B cell (primary cell): ENCODE measurements at regions not wholly inside any gene's neighbourhood (a gene's known extent, or its start where the extent isn't known, plus 50 kb on each side); places are given as distances from the start of the nearest gene placed in this dataset.

Source experiments
- ATAC-seq: fragments of 200-7000 bp; cut with Tn5 transposase; one replicate; pipeline ENCODE4 v1.10.0; 2021; ENCODE audit warnings: low read depth, mild to moderate bottlenecking, moderate number of reproducible peaks, moderate library complexity
- CTCF ChIA-PET: fragments of 350-600 bp; sonication (Branson Sonifier 250); formaldehyde crosslinking; loops from one replicate; lab custom pipeline; 2021; ENCODE audit warnings: antibody characterized with exemption, inconsistent platforms; lab: Charles Lee
- POLR2A ChIA-PET: fragments of 350-600 bp; sonication (Branson Sonifier 250); formaldehyde crosslinking; loops from one replicate; lab custom pipeline; 2021; ENCODE audit warnings: antibody characterized with exemption; lab: Charles Lee
- DNase-seq: peaks from one replicate; pipeline ENCODE4 v3.0.0; 2013
- H2AFZ ChIP-seq: 2 replicates; pipeline ENCODE4 v1.6.1; 2012; ENCODE audit warnings: mild to moderate bottlenecking, low read depth, low read length; ENCODE audit not compliant: insufficient read depth, poor library complexity, severe bottlenecking
- H3K27ac ChIP-seq, 2 donors: 1 replicate in 1 of 2; 2 replicates in 1 of 2; pipeline ENCODE4 v1.5.1; 2012 to 2013; ENCODE audit warnings: low read length in 2 of 2, mild to moderate bottlenecking in 2 of 2, moderate library complexity in 1 of 2
- H3K27me3 ChIP-seq, 4 experiments: fragments of 200-600 bp in 1 of 4; sonication (generic) in 1 of 4; replicated peaks in 1 of 4; 1 replicate in 2 of 4; 2 replicates in 2 of 4; pipeline versions ENCODE4 v1.6.1 to v1.7.0; 2013 to 2016; ENCODE audit warnings: low read length in 3 of 4, mild to moderate bottlenecking in 2 of 4, mixed read lengths in 1 of 4, moderate library complexity in 1 of 4; ENCODE audit not compliant: insufficient read depth in 4 of 4, control insufficient read depth in 3 of 4; ENCODE audit errors: control extremely low read depth in 1 of 4
- H3K36me3 ChIP-seq, 2 experiments: replicated peaks in 1 of 2; 1 replicate in 1 of 2; 2 replicates in 1 of 2; pipeline versions ENCODE4 v1.6.1 to v1.7.1; 2013; ENCODE audit warnings: low read length in 1 of 2; ENCODE audit not compliant: insufficient read depth in 2 of 2, control insufficient read depth in 1 of 2; ENCODE audit errors: control extremely low read depth in 1 of 2, extremely low read depth in 1 of 2
- H3K4me1 ChIP-seq, 2 donors: fragments of 200-600 bp in 1 of 2; sonication (generic) in 1 of 2; 1 replicate in 1 of 2; 2 replicates in 1 of 2; pipeline versions ENCODE4 v1.5.1 to v1.6.1; 2013 to 2017; ENCODE audit warnings: low read length in 2 of 2; ENCODE audit not compliant: control insufficient read depth in 2 of 2, insufficient read depth in 2 of 2
- H3K4me2 ChIP-seq: replicated peaks from 2 replicates; pipeline ENCODE3; 2012; ENCODE audit warnings: mild to moderate bottlenecking, low read depth, low read length; ENCODE audit not compliant: poor library complexity, severe bottlenecking
- H3K4me3 ChIP-seq, 5 experiments: fragments of 200-600 bp in 1 of 5; sonication (generic) in 1 of 5; 1 replicate in 3 of 5; 2 replicates in 2 of 5; pipeline versions ENCODE4 v1.5.1 to v1.7.0; 2011 to 2016; ENCODE audit warnings: low read length in 4 of 5, mild to moderate bottlenecking in 4 of 5, low read depth in 2 of 5, control low read depth in 1 of 5, moderate library complexity in 1 of 5; ENCODE audit not compliant: insufficient read depth in 1 of 5; ENCODE audit errors: control extremely low read depth in 1 of 5, extremely low read depth in 1 of 5
- H3K79me2 ChIP-seq: fragments of 200-600 bp; sonication (generic); one replicate; pipeline ENCODE4 v1.6.0; 2016; ENCODE audit warnings: low read length; ENCODE audit not compliant: control insufficient read depth, insufficient read depth
- H3K9ac ChIP-seq: fragments of 200-600 bp; sonication (generic); 2 replicates; pipeline ENCODE4 v1.6.1; 2017; ENCODE audit warnings: mild to moderate bottlenecking, low read length, moderate library complexity
- H3K9me3 ChIP-seq, 3 donors: one replicate each; pipeline versions ENCODE4 v1.6.1 to v1.7.1; 2013; ENCODE audit warnings: low read length in 2 of 3; ENCODE audit not compliant: control insufficient read depth in 2 of 3, insufficient read depth in 1 of 3; ENCODE audit errors: control extremely low read depth in 1 of 3
- H4K20me1 ChIP-seq: 2 replicates; pipeline ENCODE4 v1.6.0; 2012; ENCODE audit warnings: mild to moderate bottlenecking, low read length; ENCODE audit not compliant: insufficient read depth, control insufficient read depth, poor library complexity, severe bottlenecking
- H3K27ac Mint-ChIP-seq: one replicate; pipeline ENCODE4 v1.8.0; 2021; ENCODE audit warnings: mixed read lengths
- H3K27me3 Mint-ChIP-seq: one replicate; pipeline ENCODE4 v1.8.0; 2021; ENCODE audit warnings: mixed read lengths
- H3K4me1 Mint-ChIP-seq: one replicate; pipeline ENCODE4 v1.8.0; 2021; ENCODE audit warnings: mixed read lengths
- H3K4me3 Mint-ChIP-seq: one replicate; pipeline ENCODE4 v1.8.0; 2021; ENCODE audit warnings: mixed read lengths
- H3K9me3 Mint-ChIP-seq: one replicate; pipeline ENCODE4 v1.8.0; 2022; ENCODE audit warnings: mixed read lengths; ENCODE audit not compliant: insufficient read depth
- EZH2 ChIP-seq: IDR thresholded peaks from 2 replicates; pipeline ENCODE4 v1.6.1; 2012; ENCODE audit warnings: borderline replicate concordance, low read depth, mild to moderate bottlenecking, moderate library complexity, low read length; ENCODE audit not compliant: insufficient read depth, poor library complexity, severe bottlenecking
- WGBS: methylation state at CpG from one replicate; pipeline ENCODE4 v1.1.5; 2013; ENCODE audit warnings: missing lambda C conversion rate; ENCODE audit not compliant: insufficient coverage; 5-methylcytosine and 5-hydroxymethylcytosine counted together
- intact Hi-C: fragments of 100-400 bp; cut with micrococcal nuclease; formaldehyde crosslinking; loops from one replicate; pipeline ENCODE4 v1.10.0; 2022
- TF ChIP-seq, protein P1 (sequence below): fragments of 200-600 bp; IDR thresholded peaks from one replicate; pipeline ENCODE4 v1.8.0; 2022; ENCODE audit warnings: antibody characterized with exemption, mild to moderate bottlenecking

DNA sequence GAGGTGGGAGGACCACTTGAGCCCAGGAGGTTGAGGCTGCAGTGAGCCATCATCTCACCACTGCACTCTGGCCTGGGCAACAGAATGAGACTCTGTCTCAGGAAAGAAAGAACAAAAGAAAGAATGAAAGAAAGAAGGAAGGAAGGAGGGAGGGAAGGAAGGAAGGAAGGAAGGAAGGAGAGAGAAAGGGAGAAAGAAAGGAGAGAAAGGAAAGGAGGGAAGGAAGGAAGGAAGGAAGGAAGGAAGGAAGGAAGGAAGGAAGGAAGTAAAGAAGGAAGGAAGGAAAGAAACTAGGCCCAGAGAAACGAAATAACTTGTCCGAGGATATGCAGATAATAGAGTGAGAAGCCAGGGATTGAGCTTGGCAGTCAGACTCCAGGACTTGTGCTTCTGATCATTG lies 102.1 kb downstream of the SKIDA1 start:
- TF ChIP-seq EZH2: no peak
- TF ChIP-seq, protein P1, sequence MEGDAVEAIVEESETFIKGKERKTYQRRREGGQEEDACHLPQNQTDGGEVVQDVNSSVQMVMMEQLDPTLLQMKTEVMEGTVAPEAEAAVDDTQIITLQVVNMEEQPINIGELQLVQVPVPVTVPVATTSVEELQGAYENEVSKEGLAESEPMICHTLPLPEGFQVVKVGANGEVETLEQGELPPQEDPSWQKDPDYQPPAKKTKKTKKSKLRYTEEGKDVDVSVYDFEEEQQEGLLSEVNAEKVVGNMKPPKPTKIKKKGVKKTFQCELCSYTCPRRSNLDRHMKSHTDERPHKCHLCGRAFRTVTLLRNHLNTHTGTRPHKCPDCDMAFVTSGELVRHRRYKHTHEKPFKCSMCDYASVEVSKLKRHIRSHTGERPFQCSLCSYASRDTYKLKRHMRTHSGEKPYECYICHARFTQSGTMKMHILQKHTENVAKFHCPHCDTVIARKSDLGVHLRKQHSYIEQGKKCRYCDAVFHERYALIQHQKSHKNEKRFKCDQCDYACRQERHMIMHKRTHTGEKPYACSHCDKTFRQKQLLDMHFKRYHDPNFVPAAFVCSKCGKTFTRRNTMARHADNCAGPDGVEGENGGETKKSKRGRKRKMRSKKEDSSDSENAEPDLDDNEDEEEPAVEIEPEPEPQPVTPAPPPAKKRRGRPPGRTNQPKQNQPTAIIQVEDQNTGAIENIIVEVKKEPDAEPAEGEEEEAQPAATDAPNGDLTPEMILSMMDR: no peak
- H3K4me1 Mint-ChIP-seq: no peaks in the 10 kb centered on the region
- DNase-seq (no peak), ATAC-seq (no peak)
- H3K4me1 ChIP-seq: no peaks in the 10 kb centered on the region
- H3K4me3 ChIP-seq: no peak overlapping the region
- H2AFZ ChIP-seq: no peak overlapping the region
- peaks cover 4% of the 10 kb centered on the region for H3K27me3 Mint-ChIP-seq
- H4K20me1 ChIP-seq: no peaks in the 10 kb centered on the region
- H3K79me2 ChIP-seq: no peaks in the 10 kb centered on the region
- 81% methylated on average over 2 of the region's 2 CpGs for WGBS
- H3K9me3 ChIP-seq: peaks cover 0 to 7% (median 0%) of the 10 kb centered on the region in 3 donors
- H3K27ac ChIP-seq: no peak overlapping the region
- H3K4me3 Mint-ChIP-seq: no peak overlapping the region
- POLR2A ChIA-PET: no interaction called here
- intact Hi-C loops: no loop called here
- no peak overlapping the region for H3K4me2 ChIP-seq
- H3K9ac ChIP-seq: no peak overlapping the region
- no peaks in the 10 kb centered on the region for H3K9me3 Mint-ChIP-seq
- H3K36me3 ChIP-seq: no peaks in the 10 kb centered on the region
- H3K27ac Mint-ChIP-seq: no peak overlapping the region
- no peaks in the 10 kb centered on the region for H3K27me3 ChIP-seq
- CTCF ChIA-PET: no interaction called here

DNA sequence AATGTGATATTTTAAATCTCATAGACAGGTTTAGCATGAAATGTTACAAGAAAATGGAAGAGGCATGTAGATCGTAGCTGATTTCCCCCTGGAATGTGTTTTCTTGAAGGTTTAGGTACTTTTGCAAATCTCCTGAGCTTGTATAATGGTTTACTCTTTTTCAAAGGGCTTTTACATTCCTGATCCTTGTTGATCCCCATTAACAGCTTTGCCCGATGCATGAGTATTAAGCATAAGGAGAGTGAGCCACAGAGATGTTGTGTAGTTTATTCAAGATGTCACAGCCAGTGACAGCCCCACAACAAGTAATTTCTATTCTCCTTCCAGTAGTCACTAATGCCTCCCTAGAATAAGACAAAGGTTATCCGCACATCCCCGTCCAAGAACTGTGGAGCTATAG lies 103.7 kb downstream of the SKIDA1 start:
- Histone ChIP-seq H3K9ac (no peak overlapping the region), H4K20me1 (no peaks in the 10 kb centered on the region), H3K4me1 (no peaks in the 10 kb centered on the region), H3K4me2 (no peak overlapping the region), H3K36me3 (no peaks in the 10 kb centered on the region), H3K9me3 (peaks cover 0 to 4% (median 0%) of the 10 kb centered on the region in 3 donors), H3K4me3 (no peak overlapping the region), H3K79me2 (no peaks in the 10 kb centered on the region), H2AFZ (no peak overlapping the region), H3K27me3 (no peaks in the 10 kb centered on the region), H3K27ac (no peak overlapping the region)
- Mint-ChIP-seq H3K27me3 (peaks cover 4% of the 10 kb centered on the region), H3K4me1 (no peaks in the 10 kb centered on the region), H3K9me3 (no peaks in the 10 kb centered on the region), H3K4me3 (no peak overlapping the region), H3K27ac (no peak overlapping the region)
- no peak for TF ChIP-seq EZH2
- TF ChIP-seq, protein P1: no peak
- 100% methylated on average over 1 of the region's 4 CpGs for WGBS
- ChIA-PET POLR2A (no interaction called here), CTCF (no interaction called here)
- ATAC-seq: no peak
- intact Hi-C loops: no loop called here
- no peak for DNase-seq
